OCI-LY7 (cell line): ENCODE measurements at regions not wholly inside any gene's neighbourhood (a gene's known extent, or its start where the extent isn't known, plus 50 kb on each side); places are given as distances from the start of the nearest gene placed in this dataset.

Source experiments
- BruUV-seq: library from RNA; stranded (reverse); fragments of 400-500 nt; replicated peaks from 2 replicates; lab custom pipeline; 2021; lab: Mats Ljungman, UMichigan
- CTCF ChIA-PET: fragments of 300-600 bp; sonication (Branson Sonifier 250); formaldehyde crosslinking; loops from one replicate; lab custom pipeline; 2022; ENCODE audit warnings: antibody characterized with exemption; ENCODE audit not compliant: unreplicated experiment; lab: Charles Lee
- POLR2A ChIA-PET: fragments of 300-600 bp; sonication (Branson Sonifier 250); formaldehyde crosslinking; loops from one replicate; lab custom pipeline; 2022; ENCODE audit warnings: antibody characterized with exemption; lab: Charles Lee
- DNase-seq: peaks from one replicate; pipeline ENCODE4 v3.0.0-alpha.2; 2015; ENCODE audit warnings: low spot score
- H2AFZ ChIP-seq: fragments of 200-600 bp; sonication (generic), shearing (Covaris generic); 2 replicates; pipeline ENCODE4 v1.6.1; 2014; ENCODE audit warnings: mild to moderate bottlenecking, antibody characterized with exemption, low read length, moderate library complexity
- H3K27ac ChIP-seq: fragments of 200-600 bp; sonication (generic); 2 replicates; pipeline ENCODE4 v1.5.1; 2014; ENCODE audit warnings: mixed run types, low read depth, mild to moderate bottlenecking, moderate library complexity, low read length, inconsistent platforms; ENCODE audit not compliant: poor library complexity, severe bottlenecking
- H3K36me3 ChIP-seq: fragments of 200-600 bp; sonication (generic); 2 replicates; pipeline ENCODE4 v1.6.1; 2014; ENCODE audit warnings: mild to moderate bottlenecking, antibody characterized with exemption, low read length, moderate library complexity, mixed read lengths; ENCODE audit not compliant: insufficient read depth
- H3K4me1 ChIP-seq: fragments of 200-600 bp; sonication (generic); 2 replicates; pipeline ENCODE4 v1.5.1; 2014; ENCODE audit warnings: mild to moderate bottlenecking, low read length; ENCODE audit not compliant: insufficient read depth, poor library complexity, severe bottlenecking
- H3K4me2 ChIP-seq: fragments of 200-600 bp; sonication (generic); 2 replicates; pipeline ENCODE4 v1.6.1; 2014; ENCODE audit warnings: mild to moderate bottlenecking, low read length
- H3K4me3 ChIP-seq: fragments of 200-600 bp; sonication (generic); 2 replicates; pipeline ENCODE4 v1.5.1; 2014; ENCODE audit warnings: mild to moderate bottlenecking, low read depth, low read length; ENCODE audit not compliant: poor library complexity, severe bottlenecking
- H3K79me2 ChIP-seq: fragments of 200-600 bp; sonication (generic); 2 replicates; pipeline ENCODE4 v1.6.1; 2016; ENCODE audit warnings: low read depth, mild to moderate bottlenecking, low read length, moderate library complexity, mixed read lengths; ENCODE audit not compliant: insufficient read depth
- H3K9me2 ChIP-seq: fragments of 200-600 bp; sonication (generic); 2 replicates; pipeline ENCODE4 v1.6.1; 2016; ENCODE audit warnings: mild to moderate bottlenecking, low read length, mixed read lengths; ENCODE audit not compliant: insufficient read depth
- H3K9me3 ChIP-seq: fragments of 200-600 bp; sonication (generic); 2 replicates; pipeline ENCODE4 v1.6.1; 2014; ENCODE audit warnings: mild to moderate bottlenecking, mixed run types, low read length, mixed read lengths
- H4K20me1 ChIP-seq: fragments of 200-600 bp; sonication (generic); 2 replicates; pipeline ENCODE4 v1.6.1; 2014; ENCODE audit warnings: mild to moderate bottlenecking, antibody characterized with exemption, low read length, moderate library complexity, mixed read lengths; ENCODE audit not compliant: insufficient read depth
- EZH2phosphoT487 ChIP-seq: fragments of 200-600 bp; sonication (generic); IDR thresholded peaks from 2 replicates; pipeline ENCODE4 v1.6.1; 2018; ENCODE audit warnings: low read depth, borderline replicate concordance, mild to moderate bottlenecking, mixed run types, antibody characterized with exemption, low read length, moderate library complexity, mixed read lengths
- intact Hi-C: fragments of 100-400 bp; cut with micrococcal nuclease; formaldehyde crosslinking; loops from one replicate; pipeline ENCODE4 v1.10.0; 2022; ENCODE audit not compliant: unreplicated experiment
- TF ChIP-seq, protein P1 (sequence below): fragments of 200-600 bp; sonication (generic); conservative IDR thresholded peaks from 2 replicates; pipeline ENCODE4 v1.5.1; 2014; ENCODE audit warnings: mild to moderate bottlenecking, antibody characterized with exemption, low read length, moderate library complexity, mixed read lengths

DNA sequence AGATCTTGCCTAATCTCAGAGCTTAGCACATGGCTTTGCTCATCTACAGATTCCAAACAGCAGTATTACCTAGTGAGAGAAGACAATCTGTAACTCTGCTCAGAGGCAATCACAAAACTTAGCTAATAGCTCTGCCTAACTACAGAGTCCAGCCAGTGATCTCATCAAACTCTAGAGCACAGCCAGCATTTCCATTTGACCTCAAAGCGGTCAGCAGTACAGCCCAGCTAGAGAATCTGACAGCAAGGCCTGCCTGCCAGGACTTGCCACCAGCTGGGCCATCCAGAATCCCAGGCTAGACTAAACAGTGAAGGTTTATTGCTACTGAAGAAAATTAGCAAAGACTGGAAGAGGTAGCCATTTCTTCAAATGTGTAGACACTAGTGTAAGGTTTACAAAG lies 217.9 kb upstream of the VLDLR start:
- Histone ChIP-seq H3K4me1 (no peaks in the 10 kb centered on the region), H4K20me1 (no peaks in the 10 kb centered on the region), H3K36me3 (no peaks in the 10 kb centered on the region), H2AFZ (no peak overlapping the region), H3K27ac (no peak overlapping the region), H3K4me3 (no peak overlapping the region), H3K4me2 (no peak overlapping the region), H3K79me2 (no peaks in the 10 kb centered on the region), H3K9me2 (no peaks in the 10 kb centered on the region), H3K9me3 (no peaks in the 10 kb centered on the region)
- no TSS peak for BruUV-seq
- ChIA-PET POLR2A (interaction anchor here (0.6 kb wide), 1 partner anchor 125 kb away, joined by 3 read pairs; no protein-coding TSS in a partner anchor), CTCF (no interaction called here)
- DNase-seq: no peak
- TF ChIP-seq EZH2phosphoT487: no peak
- TF ChIP-seq, protein P1, sequence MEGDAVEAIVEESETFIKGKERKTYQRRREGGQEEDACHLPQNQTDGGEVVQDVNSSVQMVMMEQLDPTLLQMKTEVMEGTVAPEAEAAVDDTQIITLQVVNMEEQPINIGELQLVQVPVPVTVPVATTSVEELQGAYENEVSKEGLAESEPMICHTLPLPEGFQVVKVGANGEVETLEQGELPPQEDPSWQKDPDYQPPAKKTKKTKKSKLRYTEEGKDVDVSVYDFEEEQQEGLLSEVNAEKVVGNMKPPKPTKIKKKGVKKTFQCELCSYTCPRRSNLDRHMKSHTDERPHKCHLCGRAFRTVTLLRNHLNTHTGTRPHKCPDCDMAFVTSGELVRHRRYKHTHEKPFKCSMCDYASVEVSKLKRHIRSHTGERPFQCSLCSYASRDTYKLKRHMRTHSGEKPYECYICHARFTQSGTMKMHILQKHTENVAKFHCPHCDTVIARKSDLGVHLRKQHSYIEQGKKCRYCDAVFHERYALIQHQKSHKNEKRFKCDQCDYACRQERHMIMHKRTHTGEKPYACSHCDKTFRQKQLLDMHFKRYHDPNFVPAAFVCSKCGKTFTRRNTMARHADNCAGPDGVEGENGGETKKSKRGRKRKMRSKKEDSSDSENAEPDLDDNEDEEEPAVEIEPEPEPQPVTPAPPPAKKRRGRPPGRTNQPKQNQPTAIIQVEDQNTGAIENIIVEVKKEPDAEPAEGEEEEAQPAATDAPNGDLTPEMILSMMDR: no peak
- intact Hi-C loops: no loop called here

- ChIA-PET CTCF (no interaction called here), POLR2A (interaction anchor here (1.6 kb wide), 1 partner anchor 31 kb away, joined by 3 read pairs; no protein-coding TSS in a partner anchor)
- no peak for DNase-seq
- no peak overlapping the region for H3K4me3 ChIP-seq
- no peaks in the 10 kb centered on the region for H3K4me1 ChIP-seq
- H3K9me3 ChIP-seq: no peaks in the 10 kb centered on the region
- H3K36me3 ChIP-seq: no peaks in the 10 kb centered on the region
- no peak overlapping the region for H3K4me2 ChIP-seq
- H2AFZ ChIP-seq: no peak overlapping the region
- H3K27ac ChIP-seq: no peak overlapping the region
- no TSS peak for BruUV-seq
- no peaks in the 10 kb centered on the region for H3K79me2 ChIP-seq
- no peaks in the 10 kb centered on the region for H4K20me1 ChIP-seq
- TF ChIP-seq EZH2phosphoT487: no peak
- TF ChIP-seq, protein P1: no peak
- intact Hi-C loops: no loop called here
- no peaks in the 10 kb centered on the region for H3K9me2 ChIP-seq
Observed at GRCh38 chr9:2406252-2406651, 215.3 kb upstream of the VLDLR start.

DNA sequence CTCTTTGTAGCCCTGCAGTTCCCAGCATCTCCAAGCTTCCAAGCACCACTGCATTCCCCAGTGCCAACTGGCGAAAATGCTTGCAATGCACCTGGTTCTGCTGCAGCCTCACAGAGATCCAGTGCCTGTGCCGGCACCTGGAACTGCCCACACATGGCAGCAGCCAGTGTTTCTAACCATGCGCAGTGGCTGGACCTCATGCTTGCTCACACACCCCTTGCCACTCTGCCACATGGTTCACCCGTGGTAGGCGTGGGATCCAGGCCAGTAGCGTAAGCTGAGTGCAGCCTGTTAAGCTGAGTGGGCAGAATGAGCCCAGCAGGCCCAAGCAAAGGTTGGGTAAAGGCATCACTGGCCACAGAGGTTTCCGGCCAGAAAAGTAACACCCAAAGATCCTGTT lies 214.1 kb upstream of the VLDLR start:
- Histone ChIP-seq H3K4me1 (no peaks in the 10 kb centered on the region), H3K9me2 (no peaks in the 10 kb centered on the region), H2AFZ (no peak overlapping the region), H3K4me3 (no peak overlapping the region), H3K79me2 (no peaks in the 10 kb centered on the region), H3K36me3 (no peaks in the 10 kb centered on the region), H3K9me3 (no peaks in the 10 kb centered on the region), H3K27ac (no peak overlapping the region), H3K4me2 (no peak overlapping the region), H4K20me1 (no peaks in the 10 kb centered on the region)
- no TSS peak for BruUV-seq
- intact Hi-C loops: no loop called here
- POLR2A ChIA-PET: interaction anchor here (0.6 to 1.6 kb wide), 3 partner anchors 30 to 1262 kb away, joined by 3 read pairs; no protein-coding TSS in a partner anchor
- no peak for DNase-seq
- CTCF ChIA-PET: no interaction called here
- TF ChIP-seq EZH2phosphoT487: no peak
- TF ChIP-seq, protein P1: no peak
